Caco-2 (cell line): ENCODE measurements at regions not wholly inside any gene's neighbourhood (a gene's known extent, or its start where the extent isn't known, plus 50 kb on each side); places are given as distances from the start of the nearest gene placed in this dataset.

Experiments used
- BruUV-seq: library from RNA; stranded (reverse); fragments of 400-500 nt; replicated peaks from 2 replicates; lab custom pipeline; 2021; lab: Mats Ljungman, UMichigan
- CTCF ChIA-PET: fragments of 300-600 bp; sonication (Branson Sonifier 250); formaldehyde crosslinking; loops from one replicate; lab custom pipeline; 2022; ENCODE audit warnings: antibody characterized with exemption; lab: Charles Lee
- POLR2A ChIA-PET: fragments of 300-600 bp; sonication (Branson Sonifier 250); formaldehyde crosslinking; loops from one replicate; lab custom pipeline; 2022; ENCODE audit warnings: antibody characterized with exemption; lab: Charles Lee
- DNase-seq, 2 experiments: peaks; one replicate each; pipeline versions ENCODE4 v3.0.0 to v3.0.0-alpha.2; 2020 to 2022
- H3K27me3 ChIP-seq: replicated peaks from 2 replicates; pipeline ENCODE4 v1.6.0; 2011; ENCODE audit warnings: low read length; ENCODE audit not compliant: control insufficient read depth, insufficient read depth
- H3K36me3 ChIP-seq: 2 replicates; pipeline ENCODE4 v1.5.1; 2011; ENCODE audit warnings: low read length; ENCODE audit not compliant: control insufficient read depth, insufficient read depth
- H3K4me1 ChIP-seq: fragments of 250-450 bp; sonication (Bioruptor Pico); 2 replicates; pipeline ENCODE4 v1.5.1; 2020; ENCODE audit warnings: mild to moderate bottlenecking
- H3K4me3 ChIP-seq: 2 replicates; pipeline ENCODE4 v1.5.1; 2011; ENCODE audit warnings: low read depth, mild to moderate bottlenecking, control low read depth, low read length
- H3K9me3 ChIP-seq: fragments of 250-450 bp; sonication (Bioruptor Pico); 2 replicates; pipeline ENCODE4 v1.5.1; 2020; ENCODE audit warnings: mild to moderate bottlenecking, moderate library complexity
- H3K27ac Mint-ChIP-seq: one replicate; pipeline ENCODE4 v1.8.0; 2022; ENCODE audit warnings: mixed read lengths; ENCODE audit not compliant: unreplicated experiment
- H3K27me3 Mint-ChIP-seq: one replicate; pipeline ENCODE4 v1.8.0; 2022; ENCODE audit warnings: mixed read lengths; ENCODE audit not compliant: insufficient read depth, unreplicated experiment
- H3K36me3 Mint-ChIP-seq: one replicate; pipeline ENCODE4 v1.8.0; 2022; ENCODE audit warnings: mild to moderate bottlenecking, mixed read lengths; ENCODE audit not compliant: insufficient read depth, unreplicated experiment
- H3K4me1 Mint-ChIP-seq: one replicate; pipeline ENCODE4 v1.8.0; 2022; ENCODE audit warnings: low read depth, mixed read lengths; ENCODE audit not compliant: unreplicated experiment
- H3K4me3 Mint-ChIP-seq: one replicate; pipeline ENCODE4 v1.8.0; 2022; ENCODE audit warnings: mild to moderate bottlenecking, moderate library complexity, mixed read lengths; ENCODE audit not compliant: unreplicated experiment
- H3K9me3 Mint-ChIP-seq: one replicate; pipeline ENCODE4 v1.8.0; 2022; ENCODE audit warnings: mixed read lengths; ENCODE audit not compliant: unreplicated experiment
- CTCF ChIP-seq, 2 experiments: fragments of 200-600 bp in 1 of 2; IDR thresholded peaks; 1 replicate in 1 of 2; 2 replicates in 1 of 2; pipeline versions ENCODE4 v1.5.1 to v1.8.0; 2011 to 2022; ENCODE audit warnings: antibody characterized with exemption in 1 of 2, control low read depth in 1 of 2, inconsistent platforms in 1 of 2, low read depth in 1 of 2, low read length in 1 of 2, mild to moderate bottlenecking in 1 of 2, moderate library complexity in 1 of 2; ENCODE audit not compliant: insufficient read depth in 1 of 2, severe bottlenecking in 1 of 2, unreplicated experiment in 1 of 2
- intact Hi-C: fragments of 100-400 bp; cut with micrococcal nuclease; formaldehyde crosslinking; loops from one replicate; pipeline ENCODE4 v1.10.0; 2022; ENCODE audit not compliant: unreplicated experiment

DNA sequence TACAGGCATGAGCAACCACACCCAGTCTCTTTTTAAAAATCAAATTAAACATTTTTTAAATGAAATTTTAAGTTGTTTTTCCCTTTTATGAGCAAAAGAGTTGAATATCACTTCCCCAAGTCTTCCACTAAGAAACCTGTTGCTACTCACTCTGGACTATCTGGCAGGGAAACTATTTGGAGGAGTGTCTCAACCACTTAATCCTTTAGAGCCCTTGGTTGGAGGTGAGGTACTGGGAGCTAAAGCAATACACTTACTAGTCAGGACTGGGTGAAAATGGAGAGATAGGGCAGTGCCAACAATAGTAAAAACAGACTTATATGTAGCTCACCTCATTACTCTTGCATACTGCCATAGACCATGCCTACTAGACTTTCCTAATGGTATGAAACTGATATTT is 135.5 kb downstream of the RND3 start:
- intact Hi-C loops: no loop called here
- Mint-ChIP-seq H3K27ac (no peak overlapping the region), H3K27me3 (no peaks in the 10 kb centered on the region), H3K4me3 (no peak overlapping the region), H3K36me3 (no peaks in the 10 kb centered on the region), H3K4me1 (no peaks in the 10 kb centered on the region), H3K9me3 (peaks cover 7% of the 10 kb centered on the region)
- no peak overlapping the region for H3K4me3 ChIP-seq
- ChIA-PET POLR2A (no interaction called here), CTCF (no interaction called here)
- TF ChIP-seq CTCF (IDR thresholded peaks at IDR 0.05; ENCODE audit: insufficient read depth in 1 of 2, low read depth in 1 of 2, low read length in 1 of 2, severe bottlenecking in 1 of 2, unreplicated experiment in 1 of 2): no peak
- H3K9me3 ChIP-seq: no peaks in the 10 kb centered on the region
- no TSS peak for BruUV-seq
- no peaks in the 10 kb centered on the region for H3K4me1 ChIP-seq
- DNase-seq: no peak
- H3K36me3 ChIP-seq: no peaks in the 10 kb centered on the region; the same call in 1 of the 2 replicates
- no peaks in the 10 kb centered on the region for H3K27me3 ChIP-seq

DNA sequence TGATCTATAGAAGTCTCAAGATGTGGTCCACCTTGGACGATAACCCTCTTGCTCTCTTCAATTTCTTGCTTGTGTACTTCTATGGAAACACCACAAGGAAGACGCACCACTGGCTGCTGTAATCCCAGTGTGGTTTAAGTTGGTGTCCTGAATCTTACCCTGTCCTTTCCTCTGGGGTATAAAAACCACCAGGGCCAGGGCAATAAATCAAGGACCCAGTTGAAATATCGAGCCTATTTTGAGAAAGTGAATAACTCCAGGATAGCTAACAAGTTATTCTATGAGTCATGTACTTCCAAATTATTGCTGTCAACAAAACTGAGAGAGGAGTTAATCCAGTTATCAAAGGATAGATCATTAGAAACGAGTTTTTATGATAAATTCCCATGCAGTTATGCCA is 137.0 kb downstream of the RND3 start:
- Mint-ChIP-seq H3K4me1 (peaks cover 6% of the 10 kb centered on the region), H3K36me3 (peaks cover 6% of the 10 kb centered on the region), H3K27ac (no peak overlapping the region), H3K4me3 (no peak overlapping the region), H3K27me3 (no peaks in the 10 kb centered on the region), H3K9me3 (peaks cover 7% of the 10 kb centered on the region)
- DNase-seq: no peak
- ChIA-PET POLR2A (no interaction called here), CTCF (no interaction called here)
- Histone ChIP-seq H3K4me1 (no peaks in the 10 kb centered on the region), H3K9me3 (no peaks in the 10 kb centered on the region), H3K36me3 (no peaks in the 10 kb centered on the region; the same call in 1 of the 2 replicates), H3K27me3 (no peaks in the 10 kb centered on the region), H3K4me3 (no peak overlapping the region)
- no peak for TF ChIP-seq CTCF (IDR thresholded peaks at IDR 0.05; ENCODE audit: insufficient read depth in 1 of 2, low read depth in 1 of 2, low read length in 1 of 2, severe bottlenecking in 1 of 2, unreplicated experiment in 1 of 2)
- no TSS peak for BruUV-seq
- intact Hi-C loops: no loop called here

GRCh38 chr2:150346806-150347205 is 140.7 kb downstream of the RND3 start:
- intact Hi-C loops: no loop called here
- CTCF ChIA-PET: no interaction called here
- POLR2A ChIA-PET: interaction anchor here (0.7 kb wide), 1 partner anchor 297 kb away, joined by 6 read pairs; no protein-coding TSS in a partner anchor

More at GRCh38 chr2:150346806-150347205, 140.7 kb downstream of the RND3 start:
- Histone ChIP-seq H3K4me1 (peaks cover 7% of the 10 kb centered on the region), H3K4me3 (no peak overlapping the region), H3K36me3 (no peaks in the 10 kb centered on the region; the same call in 1 of the 2 replicates), H3K9me3 (no peaks in the 10 kb centered on the region), H3K27me3 (no peaks in the 10 kb centered on the region)
- Mint-ChIP-seq H3K27ac (no peak overlapping the region), H3K4me1 (peaks cover 6% of the 10 kb centered on the region), H3K36me3 (peaks cover 6% of the 10 kb centered on the region), H3K4me3 (no peak overlapping the region), H3K27me3 (no peaks in the 10 kb centered on the region), H3K9me3 (peaks cover 7% of the 10 kb centered on the region)
- TF ChIP-seq CTCF (IDR thresholded peaks at IDR 0.05; ENCODE audit: insufficient read depth in 1 of 2, low read depth in 1 of 2, low read length in 1 of 2, severe bottlenecking in 1 of 2, unreplicated experiment in 1 of 2): no peak
- no peak for DNase-seq
- no TSS peak for BruUV-seq
